ENCODE measurements at regions not wholly inside any gene's neighbourhood (a gene's known extent, or its start where the extent isn't known, plus 50 kb on each side); places are given as distances from the start of the nearest gene placed in this dataset.
"Not testable (repeated sequence)": the region's sequence is repeated elsewhere in the genome, so short reads cannot be mapped to it uniquely, and the experiment has no call there.

DNA sequence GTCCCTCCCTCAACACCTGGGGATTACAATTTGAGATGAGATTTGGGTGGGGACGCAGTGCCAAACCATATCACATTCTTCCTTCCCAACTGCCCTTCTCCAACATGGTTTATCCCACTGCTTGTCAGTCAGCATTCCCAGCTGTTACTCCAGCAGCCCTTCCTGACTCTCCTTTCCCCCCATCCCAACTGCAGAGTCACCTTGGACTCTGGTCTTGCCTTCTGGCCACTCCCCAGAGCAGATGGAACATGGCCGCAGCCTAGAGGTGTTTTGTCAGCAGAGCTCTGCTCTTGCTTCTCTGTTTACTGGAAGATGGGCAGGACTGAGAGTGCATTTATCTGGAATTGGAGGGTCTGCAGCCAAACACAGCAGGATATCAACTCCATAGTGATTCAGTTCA lies 51.2 kb upstream of the MEX3C start:
- DNase-seq: no peak

DNA sequence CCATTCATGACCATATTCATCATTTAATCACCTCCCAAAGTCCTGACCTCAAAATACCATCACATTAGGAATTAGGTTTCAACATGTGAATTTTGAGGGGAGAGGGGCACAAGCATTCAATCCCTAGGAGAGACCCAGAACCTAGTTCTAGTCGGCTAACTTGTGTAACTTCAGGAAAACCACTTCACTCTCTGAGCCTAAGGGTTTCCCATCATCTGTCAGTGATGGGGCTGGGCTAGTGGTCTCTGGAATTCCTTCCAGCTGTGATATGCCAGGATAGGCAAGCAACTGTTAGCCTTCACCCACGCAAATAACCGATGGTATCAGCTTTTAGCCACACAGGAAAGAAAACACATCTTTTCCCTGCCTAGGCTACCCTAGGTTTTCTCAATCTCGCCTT lies 52.5 kb upstream of the MEX3C start:
- DNase-seq: no peak

DNA sequence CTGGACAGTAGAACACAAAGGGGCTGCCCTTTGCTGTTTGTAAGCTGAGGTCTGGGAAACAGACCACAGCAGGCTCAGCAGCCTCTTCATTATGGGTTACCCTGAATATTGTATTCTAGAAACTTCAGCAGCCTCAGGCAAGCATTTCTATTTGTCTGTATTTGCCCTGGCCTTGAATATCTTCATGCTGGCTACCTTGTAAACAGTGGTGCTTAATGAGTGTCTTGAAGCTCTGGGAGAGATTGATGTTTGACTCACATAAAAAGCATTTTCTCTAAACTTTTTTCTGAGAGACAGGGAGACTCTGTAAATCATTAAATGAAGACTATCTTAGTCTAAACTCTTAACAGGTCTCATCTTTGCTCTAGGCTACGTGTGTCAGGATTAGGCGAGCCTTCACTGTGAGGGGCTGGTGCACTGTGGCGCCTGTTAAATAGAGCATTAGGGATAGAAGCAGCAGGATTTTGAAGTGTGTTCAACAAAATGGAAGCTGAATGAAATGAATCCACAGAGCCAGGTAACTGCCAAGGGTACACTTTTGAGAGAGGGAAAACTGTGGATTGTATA lies 53.1 kb upstream of the MEX3C start:
- DNase-seq: no peak

DNA sequence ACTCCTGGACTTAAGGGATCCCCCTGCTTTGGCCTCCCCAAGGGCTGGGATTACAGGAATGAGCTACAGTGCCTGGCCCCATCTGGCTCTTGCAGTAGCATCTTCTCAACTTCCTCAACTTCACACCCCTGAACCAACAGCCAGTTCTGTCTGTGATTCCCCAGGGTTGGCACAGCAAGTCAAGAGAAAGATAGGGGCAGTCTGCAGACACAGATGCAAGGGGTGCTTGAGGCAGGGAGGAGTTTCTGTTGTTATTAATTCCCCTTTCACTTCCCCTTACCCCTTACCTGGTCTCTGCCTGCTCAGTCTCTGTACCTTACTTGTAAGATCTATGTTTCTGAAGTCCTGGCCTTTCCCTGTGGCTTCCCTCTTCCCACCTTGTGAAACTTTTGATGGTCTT lies 54.1 kb upstream of the MEX3C start:
- no peak for DNase-seq

DNA sequence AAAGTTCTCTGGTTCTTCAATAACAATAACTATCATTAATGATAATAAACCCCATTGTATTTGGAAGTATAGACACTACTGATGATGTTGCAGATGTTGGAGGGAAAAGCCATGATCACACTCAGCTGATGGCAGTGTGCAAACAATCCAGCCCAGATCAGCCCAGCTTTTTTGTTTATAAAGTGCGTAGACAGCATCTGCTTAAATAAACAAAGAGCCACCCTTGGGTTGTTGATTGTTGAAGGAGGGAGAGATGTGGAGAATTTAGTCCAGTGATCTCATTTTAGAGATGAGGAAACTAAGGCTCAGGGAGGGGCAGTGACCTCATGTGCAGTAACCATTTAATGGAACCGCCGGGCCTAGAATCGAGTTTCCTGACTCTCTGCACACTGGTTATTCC lies 56.0 kb upstream of the MEX3C start:
- no peak for DNase-seq

DNA sequence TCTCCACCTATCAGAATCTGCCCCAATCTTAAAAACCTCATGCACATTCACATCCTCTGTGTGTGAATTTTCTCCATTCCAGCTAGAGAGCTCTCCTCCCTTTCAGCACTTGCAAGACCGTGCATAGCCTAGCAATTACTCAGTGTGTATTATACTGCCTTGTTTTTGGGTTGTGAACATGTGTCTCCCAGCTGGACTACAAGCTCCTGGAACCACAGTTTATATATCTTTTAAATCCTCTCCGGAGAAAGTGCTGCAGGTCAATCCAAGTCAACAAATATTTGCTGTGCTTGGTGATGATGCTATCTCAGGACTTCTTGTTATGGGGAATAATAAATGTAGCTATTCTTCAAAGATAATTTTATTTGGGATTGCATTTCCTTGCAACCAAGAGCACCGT lies 58.2 kb upstream of the MEX3C start:
- no peak for DNase-seq

DNA sequence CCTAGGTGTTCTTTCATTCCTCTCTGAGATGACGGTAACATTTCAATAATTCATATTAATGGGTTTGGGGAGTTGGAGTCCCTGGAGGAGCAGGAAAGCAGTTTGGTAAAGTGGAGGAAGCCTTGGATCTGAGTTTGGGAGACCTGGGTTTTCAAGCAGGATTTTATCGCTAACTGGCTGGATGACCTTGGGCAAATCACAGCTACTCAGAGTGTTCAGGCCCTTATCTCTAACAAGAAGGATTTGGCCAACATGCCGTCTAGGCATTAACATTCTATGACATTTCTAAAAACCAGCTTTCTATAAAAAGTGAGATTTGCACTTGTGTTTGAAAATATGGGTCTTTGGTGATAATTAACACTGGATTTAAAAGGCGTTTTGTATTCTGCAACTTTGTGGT lies 59.7 kb upstream of the MEX3C start:
- DNase-seq: no peak

DNA sequence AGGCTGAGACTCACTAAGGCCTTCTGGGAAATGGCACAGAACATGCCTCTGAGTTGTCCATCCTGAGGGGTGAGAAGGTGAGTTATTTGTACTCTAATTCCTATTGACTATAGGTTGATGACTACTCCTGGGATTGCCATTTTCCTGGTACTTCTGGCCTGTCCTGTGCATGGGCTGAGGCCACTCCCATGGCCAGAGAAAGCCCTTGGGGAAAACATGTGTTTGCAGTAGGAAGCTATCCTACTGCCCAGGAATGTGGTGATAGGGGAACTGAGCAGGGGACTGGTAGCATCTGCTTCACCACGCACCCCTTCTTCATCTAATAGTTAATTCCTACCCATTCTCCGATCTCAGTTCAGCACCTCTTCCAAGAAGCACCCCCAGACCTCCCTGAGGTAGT lies 62.6 kb upstream of the MEX3C start:
- no peak for DNase-seq

DNA sequence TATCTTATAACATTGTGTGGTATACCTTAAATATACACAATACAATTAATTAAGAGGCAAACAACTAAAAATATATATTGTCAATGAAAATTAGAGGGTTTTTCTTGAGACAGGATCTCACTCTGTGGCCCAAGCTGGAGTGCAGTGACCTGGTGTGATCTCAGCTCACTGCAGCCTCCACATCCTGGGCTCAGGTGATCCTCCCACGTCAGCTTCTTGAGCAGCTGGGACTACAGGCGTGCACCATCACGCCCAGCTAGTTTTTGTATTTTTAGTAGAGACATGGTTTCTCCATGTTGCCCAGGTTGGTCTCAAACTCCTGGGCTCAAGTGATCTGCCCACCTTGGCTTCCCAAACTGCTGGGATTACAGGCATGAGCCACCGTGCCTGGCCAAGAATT lies 68.6 kb upstream of the MEX3C start:
- DNase-seq: not testable (repeated sequence)

DNA sequence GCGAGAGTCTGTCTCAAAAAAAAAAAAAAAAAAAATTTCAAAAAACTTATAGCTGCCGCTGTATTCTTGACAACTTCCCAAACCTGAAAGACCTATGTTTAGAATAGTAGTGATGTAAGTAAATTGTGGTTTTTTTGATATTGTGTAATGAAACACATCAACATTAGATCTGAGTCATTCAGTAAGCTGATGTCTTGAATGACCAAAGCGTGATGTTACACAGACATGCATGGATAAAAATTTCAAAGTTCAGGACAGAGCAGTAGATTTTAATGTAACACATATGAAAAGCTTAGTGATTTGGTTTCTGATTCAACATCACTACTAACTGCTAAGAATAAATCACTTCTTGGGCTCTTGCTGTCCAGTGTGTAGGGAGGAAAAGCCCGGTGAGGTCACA lies 69.3 kb upstream of the MEX3C start:
- no peak for DNase-seq

DNA sequence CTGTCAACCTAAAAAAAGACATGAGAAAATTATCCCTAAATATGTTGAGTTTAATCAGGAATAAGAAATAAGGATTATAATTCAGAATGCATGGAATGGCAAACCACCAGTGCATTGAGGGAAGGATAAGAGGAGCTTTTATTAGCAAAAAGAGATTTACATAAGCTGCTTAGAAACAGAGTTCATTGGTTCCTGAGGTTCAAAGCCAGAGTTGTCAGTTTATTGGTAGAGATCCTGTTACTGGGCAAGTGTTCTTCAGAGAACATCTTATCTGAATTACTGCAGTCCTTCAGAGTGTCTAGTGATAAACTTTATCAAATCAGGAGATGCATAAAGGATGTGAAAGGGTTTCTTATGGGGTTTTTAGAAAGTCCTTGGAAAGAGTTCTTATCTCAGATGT lies 76.0 kb upstream of the MEX3C start:
- DNase-seq: no peak

DNA sequence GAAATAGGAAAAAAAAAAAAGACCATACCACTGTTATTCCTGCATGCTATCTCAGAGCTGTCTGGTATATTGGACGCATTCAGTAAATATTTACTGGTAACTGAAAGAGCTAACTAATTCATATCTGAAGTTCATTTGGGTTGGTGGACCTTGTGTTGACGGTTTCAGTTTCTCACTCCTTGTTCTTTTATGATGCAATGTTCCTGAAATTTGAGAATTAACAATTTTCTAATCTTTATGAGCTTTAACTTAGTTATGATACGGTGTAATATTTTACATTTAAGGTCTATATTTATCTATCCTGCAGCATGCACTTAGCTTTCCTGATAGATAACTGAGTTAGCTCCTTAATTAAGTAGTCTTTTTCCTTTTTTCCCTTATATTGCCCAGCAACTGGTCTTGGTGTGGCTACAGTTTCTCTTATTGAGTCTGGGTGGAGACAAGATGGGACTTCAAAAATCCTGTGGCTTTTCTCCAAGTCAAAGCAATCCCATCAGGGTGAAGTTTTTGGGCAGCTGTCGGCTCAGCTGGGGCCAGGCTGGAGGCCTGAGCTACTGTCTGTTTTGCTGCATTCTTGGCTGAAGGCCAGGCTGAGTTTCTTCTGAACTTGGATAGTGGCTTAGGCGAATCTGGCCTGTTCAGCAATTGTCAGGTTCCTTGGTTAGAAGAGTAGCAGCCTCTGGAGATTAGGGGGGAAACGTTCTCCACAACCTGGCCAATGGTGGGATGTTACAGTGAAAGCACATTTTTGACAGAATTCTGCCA lies 78.4 kb upstream of the MEX3C start:
- DNase-seq: no peak

DNA sequence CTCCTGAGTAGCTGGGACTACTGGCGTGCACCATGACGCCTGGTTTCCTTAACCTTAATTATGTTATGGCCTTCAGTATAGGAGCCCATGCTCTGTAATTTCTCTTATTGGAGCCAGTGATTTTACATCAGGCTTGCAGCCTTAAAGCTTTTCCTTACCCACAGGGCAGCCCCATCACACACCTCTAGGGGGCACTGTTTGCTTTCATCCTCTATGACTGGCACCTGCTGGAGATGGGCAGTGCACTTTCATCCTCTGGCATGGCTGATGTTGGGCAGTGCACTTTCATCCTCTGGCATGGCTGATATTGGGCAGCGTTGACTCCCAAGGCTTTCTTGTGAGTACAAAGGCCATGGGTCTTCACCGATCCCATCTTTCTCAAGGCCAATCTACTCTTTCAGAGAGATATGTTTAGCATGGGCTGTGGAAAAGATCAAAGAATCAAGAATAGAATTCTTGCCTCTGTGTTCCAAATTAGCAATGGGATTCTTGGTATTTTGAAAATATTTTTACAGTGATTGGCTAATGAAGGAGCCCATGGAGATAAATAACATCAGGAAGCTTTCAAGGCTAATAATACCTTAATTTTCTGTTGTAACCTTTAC lies 80.7 kb upstream of the MEX3C start:
- DNase-seq: peak in 1 of 2 experiments; percentile 15

DNA sequence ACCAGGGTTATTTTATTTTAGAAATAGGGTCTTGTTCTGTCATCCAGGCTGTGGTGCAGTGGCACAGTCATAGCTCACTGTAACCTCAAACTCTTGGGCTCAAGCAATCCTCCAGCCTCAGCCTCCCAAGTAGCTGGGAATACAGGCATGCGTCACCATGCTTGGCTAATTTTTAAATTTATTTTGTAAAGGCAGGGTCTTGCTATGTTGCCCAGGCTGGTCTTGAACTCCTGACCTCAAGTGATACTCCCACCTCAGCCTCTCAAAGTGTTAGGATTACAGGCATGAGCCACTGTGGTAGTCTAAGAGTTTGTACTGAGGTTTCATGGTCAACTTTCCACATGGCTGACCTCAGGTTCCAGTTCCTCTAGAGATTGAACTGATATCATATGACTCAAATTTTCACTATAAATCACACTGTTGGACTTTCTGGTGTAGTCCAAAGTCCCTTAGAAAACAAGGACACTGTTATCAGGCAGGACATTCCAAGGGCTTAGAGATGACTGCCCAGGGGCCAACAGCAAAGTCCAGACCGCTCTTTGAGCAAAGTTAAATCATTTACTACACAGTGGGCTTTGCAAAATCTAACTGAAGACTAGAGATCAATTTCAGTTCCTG lies 82.0 kb upstream of the MEX3C start:
- no peak for DNase-seq

DNA sequence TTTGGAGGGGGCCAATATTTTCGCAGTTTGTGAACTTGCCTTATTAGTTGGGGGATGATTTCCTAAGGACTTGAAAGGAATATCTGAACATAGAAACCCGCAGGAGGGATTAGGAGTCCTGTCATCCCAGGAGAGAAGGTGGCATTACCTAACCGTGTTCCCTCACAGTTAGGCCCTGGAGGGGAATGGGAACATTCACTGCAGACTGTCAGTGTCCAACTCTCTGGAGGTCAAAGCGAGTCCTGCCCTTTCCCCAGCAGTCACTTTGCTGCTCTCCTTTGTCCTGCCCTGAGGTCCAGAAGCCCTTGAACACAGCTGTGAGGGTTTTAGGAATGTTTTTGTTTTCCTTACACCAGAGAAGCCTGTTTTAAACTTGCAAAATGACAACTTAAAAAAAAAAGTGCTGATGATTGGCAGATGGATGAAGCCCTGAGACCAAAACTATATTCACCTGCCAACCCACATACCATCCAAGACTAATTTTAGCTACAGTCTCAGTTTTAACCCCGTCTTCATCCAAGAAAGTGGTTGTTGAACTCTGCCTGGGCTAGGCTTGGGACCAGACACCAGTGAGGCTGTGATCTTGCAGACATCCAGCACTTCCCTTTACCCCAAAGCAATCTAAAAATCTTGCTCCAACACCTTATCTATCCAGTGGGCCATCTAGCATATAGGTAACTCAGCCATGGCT lies 90.5 kb upstream of the MEX3C start:
- no peak for DNase-seq

DNA sequence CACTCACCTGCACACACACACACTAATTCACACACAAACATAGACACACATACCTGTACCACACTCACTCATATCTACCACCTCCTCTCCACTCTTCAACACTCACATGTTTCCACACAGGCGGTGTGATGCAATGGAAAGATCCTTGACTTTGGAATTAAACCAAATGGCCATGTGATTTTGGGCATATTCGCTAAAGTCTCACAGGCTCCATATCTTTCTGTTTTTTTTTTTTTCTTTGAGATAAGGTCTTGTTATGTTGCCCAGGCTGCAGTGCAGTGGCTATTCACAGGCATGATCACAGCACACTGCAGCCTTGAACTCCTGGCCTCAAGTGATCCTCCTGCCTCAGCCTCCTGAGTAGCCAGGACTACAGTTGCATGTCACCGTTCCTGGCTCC lies 91.1 kb upstream of the MEX3C start:
- DNase-seq: no peak

DNA sequence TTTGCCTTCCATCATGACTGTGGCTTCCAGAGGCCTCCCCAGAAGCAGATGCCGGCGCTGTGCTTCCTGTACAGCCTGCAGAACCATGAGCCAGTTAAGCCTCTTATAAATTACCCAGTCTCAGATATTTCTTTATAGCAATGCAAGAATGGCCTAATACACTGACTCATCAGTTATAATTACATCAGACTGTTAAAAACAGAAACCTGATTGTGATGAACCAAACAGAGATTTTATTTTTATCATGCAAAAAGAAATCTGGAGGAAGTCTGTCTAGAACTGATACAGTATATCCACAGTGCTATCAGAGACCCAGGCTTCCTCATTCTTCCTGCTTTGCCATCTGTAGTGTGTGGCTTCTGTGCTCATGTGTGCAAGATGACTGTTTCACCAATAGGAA lies 93.4 kb upstream of the MEX3C start:
- DNase-seq: no peak

DNA sequence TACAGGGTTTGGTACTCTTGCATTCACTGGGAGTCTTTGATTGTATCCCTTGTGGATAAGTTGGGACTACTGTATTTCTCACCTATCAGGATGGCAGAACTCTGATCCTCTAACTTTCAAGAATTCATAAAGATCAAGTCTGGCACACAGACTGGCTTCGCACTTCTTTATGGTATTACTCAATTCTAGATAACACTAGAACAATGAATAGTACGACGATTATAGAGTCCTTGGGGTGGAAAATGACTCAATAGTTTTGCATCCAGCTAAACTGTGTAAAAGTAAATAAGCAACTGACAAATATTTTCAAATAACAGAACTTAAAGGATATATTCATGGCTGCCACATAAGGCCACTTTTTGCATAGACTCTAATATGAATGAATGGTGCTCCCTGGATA lies 103.4 kb upstream of the MEX3C start:
- DNase-seq: no peak

DNA sequence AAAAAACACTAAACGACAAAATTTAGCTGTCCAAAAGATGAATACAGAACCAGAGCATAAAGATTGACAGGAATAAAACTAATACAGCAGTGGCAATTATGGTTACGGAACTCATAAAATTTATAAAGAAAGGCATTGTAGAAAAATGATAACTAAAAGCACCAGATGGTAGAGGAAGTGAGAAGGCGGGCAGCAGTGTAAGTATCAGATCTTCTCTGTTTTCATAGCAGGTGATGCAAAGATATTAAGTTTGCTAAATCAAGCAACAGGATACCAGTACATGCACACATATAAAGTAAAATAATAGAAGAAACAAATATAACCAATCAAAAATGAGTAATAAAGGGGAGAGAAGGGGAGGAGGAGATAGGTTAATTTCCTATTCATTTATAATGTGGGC lies 103.9 kb upstream of the MEX3C start:
- no peak for DNase-seq

DNA sequence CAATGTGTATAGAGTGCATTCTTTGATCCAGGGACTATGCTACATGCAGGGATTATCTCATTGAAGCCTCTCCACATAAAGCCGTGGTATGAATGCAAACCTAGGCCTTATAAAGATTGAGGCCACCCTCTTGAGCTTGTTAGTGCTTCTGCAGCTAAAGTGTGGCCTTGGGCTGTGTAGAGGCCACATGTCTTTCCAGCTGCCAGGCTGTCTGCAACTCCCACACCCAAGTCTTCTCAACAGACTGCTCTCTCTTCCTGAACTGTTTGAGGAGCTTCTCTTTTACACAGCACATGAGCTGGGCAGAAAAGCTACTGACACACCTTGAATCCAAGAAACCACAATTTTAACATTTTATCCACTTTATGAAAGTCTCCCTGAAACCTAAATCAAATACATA lies 119.2 kb upstream of the MEX3C start:
- DNase-seq: no peak

DNA sequence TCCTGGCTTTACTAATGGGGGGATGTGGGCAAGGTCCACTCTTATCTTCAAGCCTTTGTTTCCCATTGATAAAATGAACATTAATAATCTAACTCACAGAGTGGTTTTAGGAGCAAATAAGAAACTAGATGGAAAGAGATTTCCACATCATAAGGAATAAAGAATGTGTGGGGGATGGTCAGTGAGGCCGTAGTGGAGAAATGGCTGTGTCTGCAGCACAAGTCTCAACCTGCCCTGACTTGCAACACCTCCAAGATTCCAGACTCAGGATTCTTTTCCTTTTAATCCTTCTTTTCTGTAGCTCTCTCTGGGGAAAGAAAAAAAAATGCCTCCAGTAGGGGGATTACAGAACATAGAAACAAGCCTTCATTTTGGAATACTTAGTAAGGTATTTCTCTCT lies 124.2 kb upstream of the MEX3C start:
- no peak for DNase-seq

DNA sequence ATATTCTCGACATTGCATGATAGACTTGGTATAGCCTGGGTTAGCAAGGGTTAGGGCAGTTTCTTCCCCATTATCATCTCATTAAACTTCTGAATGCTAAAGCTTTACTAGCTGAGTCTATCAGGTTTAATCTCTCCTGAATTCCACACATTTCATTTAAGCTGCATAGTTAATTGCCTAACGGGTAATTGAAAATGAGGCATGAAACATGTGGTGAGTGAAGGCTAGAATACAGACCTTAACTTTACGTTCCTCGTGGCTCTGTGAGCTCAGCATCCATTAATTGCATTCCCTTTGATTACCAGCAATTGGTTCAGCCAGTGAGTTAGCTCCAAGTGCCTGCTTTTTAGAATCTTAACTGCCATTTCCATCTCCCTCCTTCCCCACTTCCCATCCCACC lies 126.5 kb upstream of the MEX3C start:
- DNase-seq: no peak

DNA sequence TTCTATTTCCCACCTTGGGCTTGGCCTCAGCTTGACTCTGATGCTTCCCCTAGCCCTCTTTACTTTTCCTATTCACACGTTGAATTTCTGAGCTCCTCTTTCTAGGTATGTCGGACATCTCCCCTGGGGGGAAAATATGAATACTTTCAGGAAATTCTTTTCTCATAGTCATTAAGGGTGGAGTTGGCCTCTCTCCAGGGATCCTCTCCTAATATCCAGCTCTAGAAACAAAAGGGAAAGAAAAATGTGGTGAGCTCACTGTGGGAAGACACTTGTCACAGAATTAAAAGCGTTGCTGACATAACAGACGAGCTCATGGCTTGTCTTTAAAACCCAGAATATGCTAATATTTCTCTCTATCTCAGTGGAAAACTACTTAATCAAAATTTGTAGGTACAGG lies 132.7 kb upstream of the MEX3C start:
- DNase-seq: no peak

DNA sequence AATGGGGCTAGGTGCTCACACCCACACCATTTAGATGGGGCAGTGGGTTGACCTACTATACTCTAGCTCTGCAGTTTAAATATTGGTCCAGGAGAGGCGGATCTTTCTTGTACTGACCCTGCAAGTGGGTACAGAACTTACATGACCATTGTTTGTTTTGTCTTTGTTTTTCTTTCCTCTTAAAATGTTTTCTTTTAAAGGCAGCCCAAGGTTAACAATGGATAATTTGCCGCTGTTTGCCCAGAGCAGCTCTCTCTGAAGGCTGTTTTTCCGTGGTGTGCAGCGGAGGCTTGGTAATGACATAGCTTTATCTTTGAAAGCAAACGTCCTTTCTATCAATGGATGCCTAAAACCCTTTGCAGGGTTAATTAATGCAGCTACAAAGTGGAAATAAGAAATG lies 133.3 kb upstream of the MEX3C start:
- DNase-seq: no peak

All from stimulated activated CD4-positive, alpha-beta T cell treated with anti-CD3 and anti-CD28 coated beads, Interleukin-4, amount 100 ng/mL, for 4 hours (primary cell).